ENCODE measurements at regions not wholly inside any gene's neighbourhood (a gene's known extent, or its start where the extent isn't known, plus 50 kb on each side); places are given as distances from the start of the nearest gene placed in this dataset.

GRCh38 chr3:174441588-174442301, 417.4 kb upstream of the NAALADL2 start:
- TF ChIP-seq CTCF (conservative IDR thresholded peaks at IDR 0.05; ENCODE audit: low read length) = no peak
- no peak for TF ChIP-seq EZH2phosphoT487 (IDR thresholded peaks at IDR 0.05; ENCODE audit: borderline replicate concordance)

All from Loucy (cell line).